CD4-positive, alpha-beta T cell (primary cell): ENCODE measurements at regions not wholly inside any gene's neighbourhood (a gene's known extent, or its start where the extent isn't known, plus 50 kb on each side); places are given as distances from the start of the nearest gene placed in this dataset.

Source experiments
- ATAC-seq: fragments of 200-7000 bp; cut with Tn5 transposase; one replicate; pipeline ENCODE4 v1.10.0; 2022; ENCODE audit warnings: mild to moderate bottlenecking; ENCODE audit not compliant: poor library complexity
- CTCF ChIA-PET: fragments of 350-600 bp; sonication (Branson Sonifier 250); formaldehyde crosslinking; loops from one replicate; lab custom pipeline; 2021; ENCODE audit warnings: antibody characterized with exemption, inconsistent platforms; lab: Charles Lee
- POLR2A ChIA-PET: fragments of 350-600 bp; sonication (Branson Sonifier 250); formaldehyde crosslinking; loops from one replicate; lab custom pipeline; 2021; ENCODE audit warnings: antibody characterized with exemption, inconsistent platforms; lab: Charles Lee
- DNase-seq, 14 experiments: peaks; one replicate each; pipeline ENCODE4 v3.0.0-alpha.2; 2013 to 2020; ENCODE audit warnings: mixed read lengths in 2 of 14
- H3K27ac ChIP-seq, 2 donors: one replicate each; pipeline versions ENCODE4 v1.5.1 to v1.7.0; 2013; ENCODE audit warnings: low read length in 2 of 2, low read depth in 1 of 2, mild to moderate bottlenecking in 1 of 2
- H3K27me3 ChIP-seq, 2 experiments: 1 replicate in 1 of 2; 2 replicates in 1 of 2; pipeline versions ENCODE4 v1.6.1 to v1.7.0; 2013; ENCODE audit warnings: low read length in 2 of 2, control low read depth in 1 of 2, mild to moderate bottlenecking in 1 of 2, moderate library complexity in 1 of 2; ENCODE audit not compliant: insufficient read depth in 2 of 2, control insufficient read depth in 1 of 2
- H3K36me3 ChIP-seq: one replicate; pipeline ENCODE4 v1.6.1; 2013; ENCODE audit warnings: low read length, control low read depth; ENCODE audit not compliant: insufficient read depth
- H3K4me1 ChIP-seq: one replicate; pipeline ENCODE4 v1.6.1; 2013; ENCODE audit warnings: low read length, control low read depth; ENCODE audit not compliant: insufficient read depth
- H3K4me3 ChIP-seq: one replicate; pipeline ENCODE4 v1.5.1; 2013; ENCODE audit warnings: mild to moderate bottlenecking, low read length, moderate library complexity
- H3K9me3 ChIP-seq, 2 experiments: 1 replicate in 1 of 2; 2 replicates in 1 of 2; pipeline versions ENCODE4 v1.6.1 to v1.7.0; 2013; ENCODE audit warnings: low read length in 2 of 2, mild to moderate bottlenecking in 2 of 2, control low read depth in 1 of 2, moderate library complexity in 1 of 2; ENCODE audit not compliant: control insufficient read depth in 1 of 2, insufficient read depth in 1 of 2
- H3K27ac Mint-ChIP-seq: one replicate; pipeline ENCODE4 v1.8.0; 2020; ENCODE audit warnings: mixed read lengths
- H3K27me3 Mint-ChIP-seq: one replicate; pipeline ENCODE4 v1.8.0; 2021; ENCODE audit warnings: mixed read lengths
- H3K36me3 Mint-ChIP-seq: one replicate; pipeline ENCODE4 v1.8.0; 2021; ENCODE audit warnings: low read depth, mixed read lengths
- H3K4me1 Mint-ChIP-seq: one replicate; pipeline ENCODE4 v1.8.0; 2021; ENCODE audit warnings: low read depth, mixed read lengths
- H3K4me3 Mint-ChIP-seq: one replicate; pipeline ENCODE4 v1.8.0; 2020; ENCODE audit warnings: mild to moderate bottlenecking, mixed read lengths
- H3K9me3 Mint-ChIP-seq: one replicate; pipeline ENCODE4 v1.8.0; 2020; ENCODE audit warnings: mixed read lengths
- intact Hi-C, 2 experiments: fragments of 100-400 bp; cut with DNase I in 1 of 2; cut with micrococcal nuclease in 1 of 2; formaldehyde crosslinking; loops; one replicate each; pipeline versions ENCODE4 v1.15.1 to v1.9.0; 2023 to 2025; cut with DNase I, micrococcal nuclease
- TF ChIP-seq, protein P1 (sequence below): fragments of 200-600 bp; IDR thresholded peaks from one replicate; pipeline ENCODE4 v1.8.0; 2022; ENCODE audit warnings: antibody characterized with exemption, mild to moderate bottlenecking

DNA sequence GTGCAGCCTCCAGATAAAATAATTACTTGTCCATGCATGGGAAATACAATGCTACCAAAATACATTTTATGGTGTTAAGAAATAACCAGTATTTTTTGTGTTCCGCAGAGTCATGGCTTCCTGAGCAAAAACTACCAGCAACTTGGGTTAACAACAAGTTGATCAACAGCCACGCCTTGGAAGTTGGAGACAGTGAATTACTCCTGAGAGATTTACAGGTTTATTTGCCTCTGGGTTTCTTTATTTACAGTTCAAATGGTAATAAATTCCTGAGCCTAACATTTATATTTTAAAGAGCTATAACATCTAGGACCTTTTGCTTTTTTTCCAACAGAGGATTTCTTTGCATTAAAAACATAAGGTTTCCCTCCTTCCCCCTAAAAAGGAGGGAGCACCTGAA, 194.0 kb downstream of the IPO8 start:
- Mint-ChIP-seq H3K9me3 (no peaks in the 10 kb centered on the region), H3K36me3 (no peaks in the 10 kb centered on the region), H3K4me1 (no peaks in the 10 kb centered on the region), H3K4me3 (no peak overlapping the region), H3K27ac (no peak overlapping the region), H3K27me3 (peaks cover 5% of the 10 kb centered on the region)
- no peak for ATAC-seq
- Histone ChIP-seq H3K27me3 (no peaks in the 10 kb centered on the region), H3K4me3 (no peak overlapping the region), H3K4me1 (no peaks in the 10 kb centered on the region), H3K27ac (no peak overlapping the region), H3K9me3 (no peaks in the 10 kb centered on the region), H3K36me3 (no peaks in the 10 kb centered on the region)
- ChIA-PET POLR2A (no interaction called here), CTCF (no interaction called here)
- DNase-seq, result no peak
- intact Hi-C loops, result no loop called here
- TF ChIP-seq, protein P1, sequence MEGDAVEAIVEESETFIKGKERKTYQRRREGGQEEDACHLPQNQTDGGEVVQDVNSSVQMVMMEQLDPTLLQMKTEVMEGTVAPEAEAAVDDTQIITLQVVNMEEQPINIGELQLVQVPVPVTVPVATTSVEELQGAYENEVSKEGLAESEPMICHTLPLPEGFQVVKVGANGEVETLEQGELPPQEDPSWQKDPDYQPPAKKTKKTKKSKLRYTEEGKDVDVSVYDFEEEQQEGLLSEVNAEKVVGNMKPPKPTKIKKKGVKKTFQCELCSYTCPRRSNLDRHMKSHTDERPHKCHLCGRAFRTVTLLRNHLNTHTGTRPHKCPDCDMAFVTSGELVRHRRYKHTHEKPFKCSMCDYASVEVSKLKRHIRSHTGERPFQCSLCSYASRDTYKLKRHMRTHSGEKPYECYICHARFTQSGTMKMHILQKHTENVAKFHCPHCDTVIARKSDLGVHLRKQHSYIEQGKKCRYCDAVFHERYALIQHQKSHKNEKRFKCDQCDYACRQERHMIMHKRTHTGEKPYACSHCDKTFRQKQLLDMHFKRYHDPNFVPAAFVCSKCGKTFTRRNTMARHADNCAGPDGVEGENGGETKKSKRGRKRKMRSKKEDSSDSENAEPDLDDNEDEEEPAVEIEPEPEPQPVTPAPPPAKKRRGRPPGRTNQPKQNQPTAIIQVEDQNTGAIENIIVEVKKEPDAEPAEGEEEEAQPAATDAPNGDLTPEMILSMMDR, result no peak

DNA sequence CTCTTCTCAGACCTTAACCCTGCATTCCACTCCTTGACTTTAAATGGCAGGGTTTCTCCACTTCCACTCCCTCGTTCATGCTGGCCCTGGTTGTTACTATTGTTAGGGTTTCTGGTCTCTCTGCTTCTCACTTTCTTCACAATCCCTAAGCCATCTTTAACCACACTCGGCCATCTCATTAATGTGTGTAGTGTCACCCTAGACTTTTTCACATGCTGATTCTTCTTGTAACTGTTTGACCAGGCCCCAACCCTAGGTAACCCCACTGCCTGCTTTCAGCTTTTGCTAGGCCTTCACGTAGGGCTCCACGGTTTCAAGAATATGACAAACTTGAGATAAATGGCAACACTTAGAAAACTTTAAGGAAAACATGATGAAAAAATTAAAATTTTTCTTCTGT, 195.1 kb downstream of the IPO8 start:
- TF ChIP-seq, protein P1, result no peak
- H3K4me3 ChIP-seq, result no peak overlapping the region
- intact Hi-C loops, result no loop called here
- ChIA-PET POLR2A (no interaction called here), CTCF (no interaction called here)
- Mint-ChIP-seq H3K36me3 (no peaks in the 10 kb centered on the region), H3K4me3 (no peak overlapping the region), H3K27ac (no peak overlapping the region), H3K4me1 (no peaks in the 10 kb centered on the region), H3K9me3 (no peaks in the 10 kb centered on the region), H3K27me3 (peaks cover 5% of the 10 kb centered on the region)
- no peaks in the 10 kb centered on the region for H3K4me1 ChIP-seq
- DNase-seq (no peak), ATAC-seq (no peak)
- no peak overlapping the region for H3K27ac ChIP-seq
- H3K36me3 ChIP-seq, result no peaks in the 10 kb centered on the region
- no peaks in the 10 kb centered on the region for H3K9me3 ChIP-seq
- no peaks in the 10 kb centered on the region for H3K27me3 ChIP-seq

DNA sequence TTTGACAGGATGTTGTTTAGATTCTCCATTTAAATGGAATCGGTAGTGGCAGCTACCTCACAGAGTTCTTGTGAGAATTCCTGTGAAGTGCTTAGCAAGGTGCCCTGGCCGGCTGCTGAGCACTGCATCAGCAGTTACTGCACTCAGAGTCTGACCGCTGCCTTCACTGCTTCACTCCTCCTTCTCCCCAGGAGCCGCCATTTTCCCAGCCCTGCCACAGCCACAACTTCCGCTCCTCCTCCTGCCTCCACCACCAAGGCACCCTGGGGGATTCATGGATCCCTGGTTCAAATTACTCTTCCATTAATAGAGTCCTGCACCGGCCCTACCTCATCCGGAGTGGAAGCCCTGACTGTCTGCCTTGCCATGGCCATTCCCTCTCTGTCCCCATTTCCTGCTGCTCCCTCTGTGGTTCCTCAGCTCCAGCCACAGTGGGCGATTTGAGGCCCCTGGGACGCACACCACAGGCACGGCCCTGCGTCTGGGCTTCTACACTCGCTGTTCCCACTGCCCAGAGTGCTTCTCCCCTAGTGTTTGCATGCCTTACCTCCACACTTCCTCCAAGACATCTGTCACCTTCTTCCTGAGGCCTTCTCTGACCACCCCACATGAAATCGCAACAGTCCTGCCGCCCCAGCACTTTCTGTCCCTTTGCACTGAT, 210.3 kb downstream of the IPO8 start:
- POLR2A ChIA-PET, result no interaction called here
- Mint-ChIP-seq H3K27me3 (no peaks in the 10 kb centered on the region), H3K36me3 (no peaks in the 10 kb centered on the region), H3K27ac (no peak overlapping the region), H3K4me1 (no peaks in the 10 kb centered on the region), H3K4me3 (no peak overlapping the region), H3K9me3 (no peaks in the 10 kb centered on the region)
- intact Hi-C loops, result no loop called here
- Histone ChIP-seq H3K27ac (no peak overlapping the region), H3K4me3 (no peak overlapping the region), H3K27me3 (no peaks in the 10 kb centered on the region), H3K4me1 (no peaks in the 10 kb centered on the region), H3K36me3 (no peaks in the 10 kb centered on the region), H3K9me3 (no peaks in the 10 kb centered on the region)
- ATAC-seq, result no peak
- no peak for DNase-seq
- CTCF ChIA-PET, result no interaction called here
- TF ChIP-seq, protein P1, result no peak
